Right ventricle myocardium inferior (tissue), 1 donor: ENCODE measurements at regions not wholly inside any gene's neighbourhood (a gene's known extent, or its start where the extent isn't known, plus 50 kb on each side); places are given as distances from the start of the nearest gene placed in this dataset.

Experiments
- ATAC-seq: fragments of 200-7000 bp; cut with Tn5 transposase; one replicate; pipeline ENCODE4 v1.9.1; 2020; ENCODE audit warnings: mild to moderate bottlenecking, moderate library complexity
- DNase-seq: peaks from one replicate; pipeline ENCODE4 v3.0.0; 2021; ENCODE audit errors: missing footprints
- intact Hi-C: fragments of 100-400 bp; cut with DNase I; formaldehyde crosslinking; loops from one replicate; pipeline ENCODE4 v1.11.0; 2022
- donor health status: DM: no; HTN: yes; CAD: no; lungs with severe emphysema.

- ATAC-seq, result no peak
- DNase-seq, result peak; percentile 61
- intact Hi-C loops, result no loop called here
Observed at GRCh38 chr4:92182006-92182735, 121.6 kb upstream of the GRID2 start.

GRCh38 chr4:92182736-92183407 is 120.9 kb upstream of the GRID2 start:
- ATAC-seq, result no peak
- intact Hi-C loops, result no loop called here
- DNase-seq, result no peak

GRCh38 chr4:92183825-92184224 is 119.9 kb upstream of the GRID2 start:
- intact Hi-C loops, result no loop called here
- ATAC-seq, result no peak
- DNase-seq, result no peak

- DNase-seq, result no peak
- intact Hi-C loops, result no loop called here
- ATAC-seq, result no peak
Observed at GRCh38 chr4:92184566-92184965, 119.2 kb upstream of the GRID2 start.

- ATAC-seq (no peak), DNase-seq (no peak)
- intact Hi-C loops, result no loop called here
Observed at GRCh38 chr4:92186239-92186638, 117.5 kb upstream of the GRID2 start.

- ATAC-seq (no peak), DNase-seq (no peak)
- intact Hi-C loops, result no loop called here
Observed at GRCh38 chr4:92189146-92189545, 114.6 kb upstream of the GRID2 start.

GRCh38 chr4:92198711-92199110 is 105.1 kb upstream of the GRID2 start:
- intact Hi-C loops, result no loop called here
- DNase-seq, result no peak
- no peak for ATAC-seq

- ATAC-seq (no peak), DNase-seq (no peak)
- intact Hi-C loops, result no loop called here
Observed at GRCh38 chr4:92199135-92199534, 104.6 kb upstream of the GRID2 start.

DNA sequence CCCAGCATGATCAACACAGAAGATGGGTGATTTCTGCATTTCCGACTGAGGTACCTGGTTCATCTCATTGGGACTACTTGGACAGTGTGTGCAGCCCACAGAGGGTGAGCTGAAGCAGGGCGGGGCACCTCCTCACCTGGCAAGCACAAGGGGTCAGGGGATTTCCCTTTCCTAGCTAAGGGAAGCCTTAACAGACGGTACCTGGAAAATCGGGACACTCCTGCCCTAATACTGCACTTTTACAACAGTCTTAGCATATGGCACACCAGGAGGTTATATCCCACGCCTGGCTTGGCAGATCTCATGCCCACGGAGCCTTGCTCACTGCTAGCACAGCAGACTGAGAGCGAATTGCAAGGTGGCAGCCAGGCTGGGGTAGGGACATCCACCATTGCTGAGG is 92.9 kb upstream of the GRID2 start:
- intact Hi-C loops, result no loop called here
- no peak for DNase-seq
- ATAC-seq, result no peak

DNA sequence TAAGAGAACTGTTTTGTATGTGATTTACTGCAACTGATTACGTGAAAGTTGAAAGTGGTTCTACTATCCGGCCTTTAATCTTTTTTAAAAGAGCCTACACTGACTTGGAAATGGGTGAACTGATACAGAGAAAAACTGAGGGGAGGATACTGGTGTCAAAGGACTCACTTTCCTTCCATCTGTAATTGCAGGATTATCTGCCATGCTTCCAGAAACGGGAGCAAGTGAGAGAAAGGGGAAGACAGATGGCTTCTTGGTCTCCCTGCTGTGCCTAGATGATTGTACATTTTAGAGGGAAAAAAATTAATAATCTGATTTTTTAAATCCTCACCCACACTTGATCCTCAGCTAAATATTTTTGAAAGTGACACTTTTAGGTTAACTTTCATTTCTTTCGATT is 88.3 kb upstream of the GRID2 start:
- ATAC-seq, result no peak
- DNase-seq, result no peak
- intact Hi-C loops, result no loop called here

GRCh38 chr4:92231511-92231910 is 72.3 kb upstream of the GRID2 start:
- ATAC-seq, result no peak
- DNase-seq, result no peak
- intact Hi-C loops, result no loop called here

- intact Hi-C loops, result no loop called here
- DNase-seq (no peak), ATAC-seq (no peak)
Observed at GRCh38 chr4:92232566-92232965, 71.2 kb upstream of the GRID2 start.

GRCh38 chr4:92234393-92235176 is 69.2 kb upstream of the GRID2 start:
- no peak for ATAC-seq
- no peak for DNase-seq
- intact Hi-C loops, result no loop called here

GRCh38 chr4:92235731-92236130 is 68.0 kb upstream of the GRID2 start:
- DNase-seq, result no peak
- intact Hi-C loops, result no loop called here
- no peak for ATAC-seq

GRCh38 chr4:92236877-92237276 is 66.9 kb upstream of the GRID2 start:
- ATAC-seq (no peak), DNase-seq (no peak)

DNA sequence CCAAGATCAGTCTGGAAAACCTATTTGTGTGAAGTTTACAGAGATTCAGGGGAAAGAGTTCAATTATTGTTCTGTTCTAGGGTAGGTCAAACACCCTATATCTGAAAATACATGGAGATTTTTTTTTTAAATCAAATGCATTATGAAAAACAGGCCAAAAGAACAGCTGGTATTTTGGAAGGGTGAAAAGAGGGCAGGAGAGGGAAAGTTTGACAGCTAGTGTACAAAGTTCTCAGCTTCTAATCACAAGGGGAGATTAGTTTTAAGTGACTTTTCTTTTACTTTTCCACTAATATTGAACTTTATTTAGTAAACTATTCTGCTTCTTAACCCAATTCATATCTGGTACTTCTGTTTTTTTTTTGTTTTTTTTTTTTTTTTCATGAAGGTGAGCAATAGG is 66.2 kb upstream of the GRID2 start:
- intact Hi-C loops, result no loop called here
- DNase-seq (no peak), ATAC-seq (no peak)

More at GRCh38 chr4:92236877-92237276, 66.9 kb upstream of the GRID2 start:
- intact Hi-C loops, result no loop called here

DNA sequence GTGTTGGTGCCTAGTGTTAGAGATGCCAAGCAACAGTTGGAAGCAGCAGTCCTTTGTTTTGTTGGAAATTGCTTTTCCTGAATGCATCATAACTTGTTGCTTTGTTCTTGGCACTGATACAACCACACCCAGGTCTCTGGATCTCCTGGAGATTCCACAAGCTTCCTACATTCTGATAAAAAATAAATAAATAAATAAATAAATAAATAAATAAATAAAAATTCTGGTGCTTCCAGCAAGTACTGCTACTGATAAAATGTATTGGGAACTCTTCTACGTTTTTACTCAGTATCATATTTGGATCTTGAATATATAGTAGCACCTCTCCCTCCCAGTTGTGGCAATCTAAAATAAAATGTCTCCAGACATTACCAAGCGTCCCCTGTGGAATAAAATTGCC is 62.7 kb upstream of the GRID2 start:
- intact Hi-C loops, result no loop called here
- ATAC-seq, result no peak
- no peak for DNase-seq

DNA sequence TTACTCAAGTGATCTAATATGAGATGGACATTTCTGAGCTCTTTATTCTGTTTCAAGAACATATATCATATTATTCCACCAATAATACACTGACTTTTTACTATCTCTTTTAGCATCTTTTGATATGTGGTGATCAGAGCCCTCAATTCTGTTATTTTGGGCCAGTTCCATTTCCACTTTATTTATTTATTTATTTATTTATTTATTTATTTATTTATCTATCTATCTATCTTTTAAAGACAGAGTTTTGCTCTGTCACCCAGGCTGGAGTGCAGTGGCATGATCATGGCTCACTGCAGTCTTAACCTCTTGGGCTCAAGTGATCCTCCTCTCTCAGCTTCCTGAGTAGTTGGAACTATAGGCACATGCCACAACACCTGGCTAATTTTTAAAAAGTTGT is 57.4 kb upstream of the GRID2 start:
- ATAC-seq, result no peak
- intact Hi-C loops, result no loop called here
- no peak for DNase-seq

DNA sequence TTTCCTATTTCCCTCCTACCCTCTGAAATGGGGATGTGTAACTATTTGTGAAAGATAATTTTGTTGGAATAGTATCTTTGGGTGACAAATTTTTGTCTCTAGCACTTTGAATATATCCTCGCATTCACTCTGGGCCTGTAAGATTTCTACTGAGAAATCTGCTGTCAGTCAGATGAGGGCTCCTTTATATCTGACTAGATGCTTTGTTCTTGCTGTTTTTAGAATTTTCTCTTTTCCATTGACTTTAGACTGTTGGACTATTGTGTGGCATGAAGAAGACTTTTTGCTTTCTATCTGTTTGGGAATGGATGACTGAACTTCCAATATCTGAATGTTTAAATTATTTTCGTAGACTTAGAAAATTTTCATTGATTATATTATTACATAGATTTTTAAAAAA is 54.2 kb upstream of the GRID2 start:
- intact Hi-C loops, result no loop called here
- ATAC-seq, result no peak
- no peak for DNase-seq

DNA sequence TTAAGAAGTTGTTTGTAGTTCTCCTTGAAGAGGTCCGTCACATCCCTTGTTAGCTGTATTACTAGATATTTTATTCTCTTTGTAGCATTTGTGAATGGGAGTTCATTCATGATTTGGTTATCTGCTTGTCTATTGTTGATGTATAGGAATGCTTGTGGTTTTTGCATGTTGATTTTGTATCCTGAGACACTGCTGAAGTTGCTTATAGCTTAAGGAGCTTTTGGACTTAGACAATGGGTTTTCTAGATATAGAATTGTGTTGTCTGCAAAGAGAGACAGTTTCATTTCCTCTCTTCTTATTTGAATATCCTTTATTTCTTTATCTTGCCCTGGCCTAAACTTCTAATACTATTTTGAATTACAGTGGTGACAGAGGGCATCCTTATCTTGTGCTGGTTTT is 52.1 kb upstream of the GRID2 start:
- ATAC-seq (no peak), DNase-seq (no peak)
- intact Hi-C loops, result no loop called here
